BJ (cell line): ENCODE measurements at regions not wholly inside any gene's neighbourhood (a gene's known extent, or its start where the extent isn't known, plus 50 kb on each side); places are given as distances from the start of the nearest gene placed in this dataset.
"Not testable (repeated sequence)": the region's sequence is repeated elsewhere in the genome, so short reads cannot be mapped to it uniquely, and the experiment has no call there.

ENCODE experiments used
- CTCF ChIA-PET: fragments of 350-600 bp; formaldehyde crosslinking; extraction: SDS; loops from one replicate; lab custom pipeline; 2021; ENCODE audit warnings: antibody characterized with exemption, inconsistent platforms; lab: Yijun Ruan, JAX
- POLR2A ChIA-PET: fragments of 300-600 bp; sonication (Branson Sonifier 250); formaldehyde crosslinking; extraction: SDS; loops from one replicate; lab custom pipeline; 2021; ENCODE audit warnings: antibody characterized with exemption; lab: Charles Lee
- DNase-seq: peaks from one replicate; pipeline ENCODE4 v3.0.0-alpha.2; 2011; ENCODE audit warnings: low read depth
- H3K27me3 ChIP-seq: 2 replicates; pipeline ENCODE4 v1.6.0; 2011; ENCODE audit warnings: low read length; ENCODE audit not compliant: control insufficient read depth, insufficient read depth
- H3K36me3 ChIP-seq: 2 replicates; pipeline ENCODE4 v1.5.1; 2011; ENCODE audit warnings: low read length; ENCODE audit not compliant: control insufficient read depth, insufficient read depth
- H3K4me3 ChIP-seq: 2 replicates; pipeline ENCODE4 v1.5.1; 2011; ENCODE audit warnings: low read depth, mild to moderate bottlenecking, control low read depth, low read length
- TF ChIP-seq, protein P1 (sequence below): IDR thresholded peaks from 2 replicates; pipeline ENCODE4 v1.5.1; 2011; ENCODE audit warnings: low read depth, mild to moderate bottlenecking, control low read depth, inconsistent platforms, low read length, moderate library complexity; ENCODE audit not compliant: insufficient read depth

- no peak for DNase-seq
- TF ChIP-seq, protein P1, sequence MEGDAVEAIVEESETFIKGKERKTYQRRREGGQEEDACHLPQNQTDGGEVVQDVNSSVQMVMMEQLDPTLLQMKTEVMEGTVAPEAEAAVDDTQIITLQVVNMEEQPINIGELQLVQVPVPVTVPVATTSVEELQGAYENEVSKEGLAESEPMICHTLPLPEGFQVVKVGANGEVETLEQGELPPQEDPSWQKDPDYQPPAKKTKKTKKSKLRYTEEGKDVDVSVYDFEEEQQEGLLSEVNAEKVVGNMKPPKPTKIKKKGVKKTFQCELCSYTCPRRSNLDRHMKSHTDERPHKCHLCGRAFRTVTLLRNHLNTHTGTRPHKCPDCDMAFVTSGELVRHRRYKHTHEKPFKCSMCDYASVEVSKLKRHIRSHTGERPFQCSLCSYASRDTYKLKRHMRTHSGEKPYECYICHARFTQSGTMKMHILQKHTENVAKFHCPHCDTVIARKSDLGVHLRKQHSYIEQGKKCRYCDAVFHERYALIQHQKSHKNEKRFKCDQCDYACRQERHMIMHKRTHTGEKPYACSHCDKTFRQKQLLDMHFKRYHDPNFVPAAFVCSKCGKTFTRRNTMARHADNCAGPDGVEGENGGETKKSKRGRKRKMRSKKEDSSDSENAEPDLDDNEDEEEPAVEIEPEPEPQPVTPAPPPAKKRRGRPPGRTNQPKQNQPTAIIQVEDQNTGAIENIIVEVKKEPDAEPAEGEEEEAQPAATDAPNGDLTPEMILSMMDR = no peak
- POLR2A ChIA-PET = no interaction called here
- Histone ChIP-seq H3K27me3 (no peaks in the 10 kb centered on the region), H3K36me3 (no peaks in the 10 kb centered on the region), H3K4me3 (no peak overlapping the region)
- CTCF ChIA-PET = interaction anchor here (1.5 to 1.8 kb wide), 2 partner anchors 8 to 9 kb away, joined by 4 to 5 read pairs; no protein-coding TSS in a partner anchor
Measured at GRCh38 chr11:109512680-109513079, 90.7 kb downstream of the C11orf87 start.

DNA sequence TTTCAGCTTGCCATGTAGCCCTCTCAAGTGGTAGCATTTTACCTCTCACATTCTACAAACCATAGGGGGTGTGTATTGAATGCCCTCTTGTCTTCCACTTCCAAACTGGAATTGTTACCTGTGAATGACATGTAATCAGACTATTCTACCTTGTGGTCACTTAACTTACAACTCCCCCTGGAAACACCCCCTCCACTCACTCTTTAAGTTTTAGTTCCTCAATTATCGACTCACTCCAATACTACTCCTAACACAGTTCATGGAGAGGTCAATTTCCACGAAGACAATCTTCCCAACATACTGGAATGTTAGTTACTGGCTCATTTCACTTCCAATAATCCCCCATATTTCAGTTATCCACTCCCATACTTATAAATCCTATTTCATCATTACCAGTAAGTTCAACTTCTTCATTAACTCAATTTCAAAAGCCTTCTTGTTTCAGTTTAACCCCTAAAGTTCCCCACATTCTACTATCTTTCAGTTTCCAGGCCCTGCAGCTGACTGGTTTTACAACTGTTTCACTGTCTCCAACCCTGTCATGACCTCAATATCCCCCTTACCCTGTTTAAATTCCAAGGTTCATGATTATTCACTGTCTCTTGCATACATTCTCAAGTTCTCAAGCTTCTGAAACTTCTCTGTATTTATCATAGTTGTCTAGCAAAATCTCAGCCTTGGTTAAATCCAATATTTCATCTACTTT is 92.5 kb downstream of the C11orf87 start:
- no peaks in the 10 kb centered on the region for H3K36me3 ChIP-seq
- no peaks in the 10 kb centered on the region for H3K27me3 ChIP-seq
- no peak for DNase-seq
- TF ChIP-seq, protein P1 = no peak
- ChIA-PET POLR2A (no interaction called here), CTCF (interaction anchor here (0.6 kb wide), 1 partner anchor 15 kb away, joined by 3 read pairs; no protein-coding TSS in a partner anchor)
- no peak overlapping the region for H3K4me3 ChIP-seq

DNA sequence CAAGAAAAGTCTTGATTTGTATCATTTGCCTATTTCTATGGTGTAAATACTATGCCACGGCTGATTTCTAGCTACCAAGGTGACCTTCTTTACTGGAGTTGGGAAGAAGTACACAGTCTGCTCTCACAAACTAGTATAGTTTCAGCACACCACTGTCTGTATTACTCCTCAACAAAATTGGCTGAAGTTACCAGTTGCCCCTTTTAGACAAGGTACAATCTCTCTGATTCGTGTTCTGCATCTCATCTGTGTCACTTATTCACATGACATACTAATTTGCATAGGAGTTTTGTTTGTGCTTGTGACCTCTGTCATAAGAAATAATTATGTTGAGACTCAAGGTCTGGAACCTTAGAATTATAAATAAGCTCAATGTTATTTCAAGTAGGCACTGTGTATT is 97.3 kb downstream of the C11orf87 start:
- POLR2A ChIA-PET = no interaction called here
- H3K36me3 ChIP-seq = no peaks in the 10 kb centered on the region
- H3K4me3 ChIP-seq = no peak overlapping the region
- H3K27me3 ChIP-seq = no peaks in the 10 kb centered on the region
- TF ChIP-seq, protein P1 = no peak
- no peak for DNase-seq
- CTCF ChIA-PET = interaction anchor here (1.0 kb wide), 1 partner anchor 82 kb away, joined by 3 read pairs; no protein-coding TSS in a partner anchor

DNA sequence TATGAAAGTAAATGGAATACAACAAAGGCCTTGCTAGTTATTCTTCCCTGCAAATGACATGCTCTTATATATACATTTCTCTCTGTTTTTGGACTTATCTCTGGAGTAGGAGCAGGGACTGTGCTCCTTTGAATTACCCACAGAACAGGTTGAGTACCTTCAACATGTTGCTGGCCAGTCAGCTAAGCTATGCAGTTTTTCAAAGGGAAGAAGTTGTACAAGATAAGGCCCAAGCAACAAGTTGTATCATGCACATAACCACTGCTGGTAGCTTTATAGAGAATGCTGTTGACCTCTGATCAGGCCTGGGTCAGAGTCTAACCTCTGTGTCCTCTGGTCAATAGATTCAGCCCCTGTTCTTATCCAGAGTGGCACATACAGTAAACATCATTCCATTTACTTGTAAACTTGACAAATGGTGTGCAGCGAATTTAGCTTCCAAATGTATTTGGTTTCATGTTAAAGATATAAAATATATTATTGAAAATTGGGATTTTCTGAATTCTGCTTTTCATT is 99.6 kb downstream of the C11orf87 start:
- Histone ChIP-seq H3K4me3 (no peak overlapping the region), H3K27me3 (no peaks in the 10 kb centered on the region), H3K36me3 (no peaks in the 10 kb centered on the region)
- TF ChIP-seq, protein P1 = no peak
- POLR2A ChIA-PET = no interaction called here
- CTCF ChIA-PET = interaction anchor here (0.5 to 1.5 kb wide), 2 partner anchors 10 to 744 kb away, joined by 3 to 4 read pairs; no protein-coding TSS in a partner anchor
- no peak for DNase-seq

GRCh38 chr11:109522116-109522755 is 100.2 kb downstream of the C11orf87 start:
- TF ChIP-seq, protein P1 = no peak
- H3K27me3 ChIP-seq = no peaks in the 10 kb centered on the region
- DNase-seq = no peak
- H3K4me3 ChIP-seq = no peak overlapping the region
- ChIA-PET POLR2A (no interaction called here), CTCF (interaction anchor here (0.5 kb wide), 1 partner anchor 745 kb away, joined by 3 read pairs; no protein-coding TSS in a partner anchor)
- no peaks in the 10 kb centered on the region for H3K36me3 ChIP-seq

- H3K4me3 ChIP-seq, H3K27me3 ChIP-seq, POLR2A ChIA-PET, H3K36me3 ChIP-seq, DNase-seq: not testable (repeated sequence)
- CTCF ChIA-PET = interaction anchor here (0.6 kb wide), 1 partner anchor 859 kb away, joined by 3 read pairs; no protein-coding TSS in a partner anchor
Measured at GRCh38 chr11:109525636-109526035, 103.6 kb downstream of the C11orf87 start.
